Fibroblast of skin of back (primary cell): ENCODE measurements at regions not wholly inside any gene's neighbourhood (a gene's known extent, or its start where the extent isn't known, plus 50 kb on each side); places are given as distances from the start of the nearest gene placed in this dataset.
A peak's percentile ranks its signal among the peaks of the same experiment; 100 is the strongest.

ENCODE experiments used
- DNase-seq: peaks from one replicate; pipeline ENCODE4 v3.0.0-alpha.2; 2013

GRCh38 chr1:209389975-209390374 lies 193.5 kb upstream of the CAMK1G start:
- DNase-seq: no peak

GRCh38 chr1:209390764-209391163 lies 192.8 kb upstream of the CAMK1G start:
- DNase-seq: no peak

- DNase-seq: peak; percentile 37
These were observed 191.7 kb upstream of the CAMK1G start for GRCh38 chr1:209391792-209392191.

GRCh38 chr1:209395169-209395568 lies 188.3 kb upstream of the CAMK1G start:
- DNase-seq: no peak

- no peak for DNase-seq
These were observed 186.1 kb upstream of the CAMK1G start for GRCh38 chr1:209397371-209397770.

GRCh38 chr1:209397910-209398309 lies 185.6 kb upstream of the CAMK1G start:
- DNase-seq: no peak

- DNase-seq: peak; percentile 82
These were observed 185.1 kb upstream of the CAMK1G start for GRCh38 chr1:209398313-209398991.

DNA sequence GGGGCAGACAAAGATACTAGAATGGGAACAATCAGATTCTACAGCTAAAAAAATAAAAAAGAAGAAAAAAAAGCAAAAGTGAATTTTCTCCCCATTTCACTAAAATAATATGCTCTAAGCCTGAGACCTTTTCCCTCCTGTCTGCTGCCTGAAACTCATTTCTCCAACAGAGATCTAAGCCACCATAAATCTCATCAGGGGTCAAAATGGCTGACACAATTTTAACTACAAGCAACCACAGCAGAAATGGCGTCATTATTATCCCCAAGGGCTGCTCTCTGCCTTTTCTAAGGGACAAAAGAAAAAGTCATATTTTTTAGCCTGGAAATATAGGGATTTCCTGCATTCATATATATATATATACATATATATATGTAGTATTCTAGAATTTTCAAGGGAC lies 183.7 kb upstream of the CAMK1G start:
- no peak for DNase-seq

DNA sequence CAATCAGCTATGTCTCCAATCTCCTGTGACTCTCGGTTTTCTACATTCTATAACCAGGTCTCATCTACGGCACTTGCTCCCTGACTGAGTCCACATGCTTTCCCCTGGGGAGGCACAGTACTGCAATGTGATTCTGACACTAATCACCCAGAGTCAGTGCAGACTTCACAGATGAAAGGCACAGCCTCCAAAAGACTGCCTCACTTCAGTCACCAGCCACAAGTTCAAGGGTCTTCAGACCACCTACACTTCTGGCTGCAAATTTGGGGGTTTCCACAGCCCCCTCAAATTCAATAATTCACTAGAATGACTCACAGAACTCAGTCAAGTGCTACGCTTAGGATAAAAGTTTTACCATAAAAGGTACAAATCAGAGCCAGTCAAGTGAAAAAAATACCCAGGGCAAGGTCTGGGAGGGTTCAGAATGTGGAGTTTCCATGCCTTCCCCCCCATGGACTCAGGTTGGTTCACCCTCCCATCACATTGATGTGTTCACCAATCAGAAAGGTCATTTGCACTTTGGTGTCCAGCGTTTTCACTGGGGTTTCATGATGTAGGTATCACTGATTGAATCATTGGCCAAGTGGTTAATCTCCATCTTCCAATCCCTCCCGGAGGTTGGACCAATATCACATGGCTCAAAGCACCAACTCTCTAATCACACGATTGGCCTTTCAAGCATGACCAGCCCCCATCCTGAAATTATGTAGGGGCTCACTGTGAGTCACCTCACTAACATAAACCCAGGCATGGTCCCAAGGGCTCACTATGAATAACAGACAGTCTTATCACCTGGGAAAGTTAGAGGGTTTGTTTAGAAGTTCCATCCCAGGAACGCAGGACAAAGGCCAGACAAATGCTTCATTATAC lies 182.9 kb upstream of the CAMK1G start:
- no peak for DNase-seq

DNA sequence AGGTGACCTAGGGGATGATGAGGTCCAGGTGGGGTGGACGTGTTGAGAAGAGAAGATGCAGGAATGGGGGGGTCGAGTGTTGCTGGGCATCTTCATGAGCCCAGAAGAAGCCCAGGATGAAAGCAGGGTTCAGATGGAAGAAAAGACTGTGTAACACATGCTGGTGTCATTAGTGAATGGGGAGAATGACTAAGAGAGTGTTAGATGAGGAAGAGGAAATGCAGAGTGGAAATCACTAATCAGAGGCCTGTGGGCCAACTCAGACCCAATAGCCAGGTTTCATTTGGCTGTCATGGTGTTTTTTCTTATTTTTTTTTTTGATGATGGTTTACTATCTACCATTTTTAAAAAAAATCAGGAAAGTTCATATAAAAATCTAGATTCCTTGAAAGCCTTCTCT lies 180.8 kb upstream of the CAMK1G start:
- no peak for DNase-seq

DNA sequence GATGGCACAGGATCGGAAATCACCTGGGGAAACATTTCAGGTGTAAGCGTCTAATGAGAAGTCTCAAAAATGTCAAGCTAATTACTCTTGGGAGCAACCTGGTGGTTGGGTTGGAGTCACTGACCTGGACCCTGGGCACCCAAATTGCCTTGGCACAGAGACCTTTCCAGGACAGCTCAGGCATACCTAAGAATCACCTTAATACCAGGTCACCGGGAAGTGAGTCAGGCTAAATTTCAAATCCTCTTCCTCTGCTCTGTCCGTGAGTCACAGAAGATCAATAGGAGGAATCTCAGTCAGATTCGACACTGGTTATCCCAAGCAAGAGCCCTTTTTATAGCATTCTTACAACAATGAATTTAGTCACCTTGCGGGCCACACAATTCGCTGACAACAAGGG lies 179.6 kb upstream of the CAMK1G start:
- DNase-seq: no peak

DNA sequence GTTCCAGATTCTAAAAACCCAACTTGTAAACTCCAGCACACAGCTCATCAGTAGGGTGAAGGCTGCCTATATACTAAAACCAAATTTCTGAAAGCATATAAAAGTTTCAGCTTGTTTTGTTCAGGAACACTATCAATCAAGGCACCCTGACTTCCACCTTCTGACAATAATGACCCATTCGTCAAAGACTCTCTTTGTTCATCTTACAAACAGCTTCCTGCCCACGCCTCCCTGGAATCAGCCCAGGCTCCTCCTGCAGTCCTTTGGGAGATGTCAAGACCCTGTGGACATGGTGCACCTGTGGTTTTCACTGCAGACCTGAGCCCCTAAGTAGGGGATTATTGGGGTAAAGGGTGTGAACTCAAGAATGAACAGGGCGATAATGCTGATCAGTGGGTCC lies 178.9 kb upstream of the CAMK1G start:
- DNase-seq: no peak

DNA sequence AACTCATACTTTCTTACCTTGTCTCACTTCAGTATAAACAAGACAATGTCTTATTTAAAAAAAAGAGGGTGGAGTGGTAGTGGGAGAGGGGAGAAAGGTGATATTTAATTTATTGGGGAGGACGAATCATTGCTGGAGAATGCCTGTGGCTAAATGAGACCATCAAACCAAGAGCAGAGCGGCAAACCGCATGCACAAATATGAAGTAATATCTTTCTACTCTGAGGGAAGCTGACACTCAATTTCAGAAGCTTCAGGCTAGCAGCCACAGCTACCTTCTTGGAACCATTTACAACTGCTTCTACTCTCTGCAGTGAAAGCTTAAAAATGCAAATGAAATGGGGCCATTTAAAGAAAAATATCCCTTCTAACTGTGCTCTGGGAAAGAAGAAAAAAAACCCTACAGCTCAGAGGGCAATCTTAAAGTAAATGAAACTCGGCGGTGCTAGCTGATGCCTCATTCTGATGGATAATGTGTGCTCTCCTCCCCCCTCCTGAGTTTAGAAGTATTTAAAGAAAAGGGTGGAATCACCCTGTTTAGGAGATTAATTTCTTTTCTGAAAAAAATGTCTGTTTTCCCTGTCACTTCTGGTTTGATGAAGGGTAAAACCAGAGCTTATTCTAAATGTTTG lies 178.2 kb upstream of the CAMK1G start:
- DNase-seq: peak; percentile 68

DNA sequence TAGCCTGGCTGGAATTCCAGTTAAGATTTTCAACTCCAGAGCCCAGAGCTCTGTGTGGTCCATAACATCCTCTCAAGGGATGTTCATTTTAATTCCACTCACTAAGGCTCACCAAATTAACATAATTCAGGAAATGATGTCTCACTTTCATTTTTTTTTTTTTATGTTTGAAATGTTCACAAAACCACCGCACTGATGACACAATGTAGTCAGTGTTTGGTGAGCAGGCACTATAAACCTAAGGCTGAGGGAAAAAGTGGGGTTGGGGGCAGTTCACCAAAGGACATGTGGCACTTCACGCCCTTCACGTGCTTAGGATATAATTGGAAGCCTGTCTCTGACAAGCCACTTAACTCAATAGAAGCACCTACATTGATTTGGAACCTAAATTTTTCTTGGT lies 177.3 kb upstream of the CAMK1G start:
- DNase-seq: peak; percentile 79

- peak; percentile 55 for DNase-seq
These were observed 176.9 kb upstream of the CAMK1G start for GRCh38 chr1:209406595-209406994.

DNA sequence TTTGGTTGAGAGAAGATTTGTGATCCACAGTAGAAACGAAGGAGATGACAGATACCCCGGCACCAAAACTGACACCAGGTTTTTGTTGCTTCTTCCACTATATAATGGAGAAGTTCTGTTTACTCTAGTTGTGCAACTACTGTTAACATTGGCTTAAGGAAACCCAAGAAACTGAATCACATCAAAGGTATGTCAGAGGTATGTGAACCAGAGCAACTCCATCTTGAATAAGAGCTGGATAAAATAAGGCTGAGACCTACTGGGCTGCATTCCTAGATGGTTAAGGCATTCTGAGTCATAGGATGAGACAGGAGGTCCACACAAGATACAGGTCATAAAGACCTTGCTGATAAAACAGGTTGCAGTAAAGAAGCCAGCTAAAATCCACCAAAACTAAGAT lies 173.7 kb upstream of the CAMK1G start:
- DNase-seq: peak; percentile 96

DNA sequence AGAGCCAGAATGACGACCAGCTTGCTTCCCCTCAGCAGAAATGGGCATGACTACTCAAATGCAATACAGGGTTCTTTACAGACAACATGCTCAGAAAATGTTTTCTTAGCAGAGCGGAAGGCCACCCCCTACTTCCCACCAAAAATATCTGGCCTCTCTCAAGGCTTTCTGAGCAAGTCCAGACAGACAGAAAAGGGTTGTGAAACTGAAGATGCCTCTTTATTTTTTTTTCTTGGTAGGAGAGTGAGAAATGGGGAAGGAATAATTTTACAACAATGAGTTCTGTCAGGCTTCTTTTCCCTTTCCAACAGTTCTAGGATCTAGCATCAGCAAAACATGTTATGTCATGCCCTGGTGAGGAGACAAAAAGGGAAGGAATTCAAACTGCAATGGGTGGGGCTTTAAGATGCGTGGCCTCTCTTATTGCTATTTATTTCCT lies 172.0 kb upstream of the CAMK1G start:
- peak; percentile 60 for DNase-seq

GRCh38 chr1:209412036-209412435 lies 171.5 kb upstream of the CAMK1G start:
- no peak for DNase-seq

DNA sequence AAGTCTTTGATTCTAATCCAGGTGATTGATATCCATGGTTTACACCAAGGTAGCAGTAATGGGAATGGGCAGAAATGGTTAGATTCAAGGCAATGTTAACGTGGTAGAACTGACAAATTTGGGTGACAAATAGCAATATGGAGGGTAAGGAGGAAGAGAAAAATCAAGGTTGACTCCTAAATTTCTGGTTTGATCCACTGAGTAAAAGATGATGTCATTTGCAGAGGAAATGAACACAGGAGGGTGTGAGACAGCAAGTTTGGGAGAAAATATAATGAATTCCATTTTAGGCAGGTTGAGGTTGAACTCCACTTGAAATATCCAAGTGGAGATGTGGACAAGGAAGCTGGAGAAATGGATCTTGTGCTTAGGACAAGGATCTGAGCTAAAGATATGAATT lies 170.9 kb upstream of the CAMK1G start:
- no peak for DNase-seq

- DNase-seq: no peak
These were observed 170.5 kb upstream of the CAMK1G start for GRCh38 chr1:209413062-209413461.

DNA sequence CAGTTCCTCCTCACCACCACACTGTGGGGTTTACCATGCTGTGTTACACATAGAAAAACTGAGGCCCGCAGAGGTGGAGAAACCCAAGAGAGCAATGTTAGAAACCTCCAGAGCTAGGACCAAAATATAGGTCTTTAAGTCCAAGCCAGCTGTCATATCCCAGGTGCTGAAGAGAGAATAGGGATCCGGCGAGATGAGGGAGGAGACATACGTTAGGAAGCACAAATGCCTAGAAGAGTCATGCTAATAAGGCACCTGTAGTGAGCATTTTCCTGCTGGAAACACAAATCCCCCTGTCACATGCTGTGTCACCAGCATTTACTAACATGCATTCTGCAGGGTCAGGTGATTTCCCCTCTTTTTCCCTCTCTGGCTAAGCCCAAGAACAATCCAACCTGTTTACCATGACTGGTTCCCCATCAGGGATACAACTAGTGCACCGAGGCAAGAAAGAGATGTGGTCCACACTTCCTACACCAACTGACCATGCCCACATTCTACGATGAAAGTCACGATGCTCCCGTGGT lies 168.6 kb upstream of the CAMK1G start:
- no peak for DNase-seq

DNA sequence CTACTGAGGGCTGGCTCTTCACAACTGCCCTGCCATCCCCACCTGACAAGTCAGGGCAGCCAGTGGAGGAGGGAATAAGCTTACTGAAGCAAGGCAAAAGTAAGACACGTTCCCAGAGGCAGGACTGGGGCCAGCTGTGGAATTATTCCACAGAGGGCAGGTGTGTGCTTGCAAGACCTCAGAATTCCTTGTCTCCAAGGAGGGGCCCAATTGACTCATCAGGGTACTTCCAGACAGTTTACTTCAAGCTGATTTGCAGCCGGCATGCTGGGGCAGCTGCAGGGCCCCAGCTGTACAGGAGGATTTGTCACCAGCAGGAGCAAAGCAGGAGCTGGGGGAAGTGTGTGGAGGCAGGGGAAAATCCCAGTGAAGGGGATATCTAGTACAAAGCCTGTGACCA lies 167.5 kb upstream of the CAMK1G start:
- DNase-seq: no peak

- no peak for DNase-seq
These were observed 166.8 kb upstream of the CAMK1G start for GRCh38 chr1:209416716-209417115.
